H1 (cell line): ENCODE measurements at regions not wholly inside any gene's neighbourhood (a gene's known extent, or its start where the extent isn't known, plus 50 kb on each side); places are given as distances from the start of the nearest gene placed in this dataset.

Experiments used
- CTCF ChIA-PET: fragments of 300-600 bp; sonication (Branson Sonifier 250); formaldehyde crosslinking; loops from one replicate; lab custom pipeline; 2021; ENCODE audit not compliant: partially characterized antibody; lab: Charles Lee
- POLR2A ChIA-PET: fragments of 300-600 bp; sonication (Branson Sonifier 250); formaldehyde crosslinking; loops from one replicate; lab custom pipeline; 2021; ENCODE audit warnings: inconsistent platforms; ENCODE audit not compliant: partially characterized antibody; lab: Charles Lee
- DNase-seq, 2 experiments: peaks; one replicate each; pipeline versions ENCODE4 v3.0.0 to v3.0.0-alpha.2; 2010 to 2022; ENCODE audit warnings: low spot score in 2 of 2, low read depth in 1 of 2, mixed read lengths in 1 of 2
- FAIRE-seq: peaks from 2 replicates; lab custom pipeline; 2011; peaks lifted over from hg19 to GRCh38; lab: Jason Lieb, UNC
- H2AFZ ChIP-seq: 2 replicates; pipeline ENCODE4 v1.8.1; 2012; ENCODE audit warnings: low read length, inconsistent platforms
- H2AK5ac ChIP-seq: 2 replicates; pipeline ENCODE4 v1.6.1; 2013; ENCODE audit warnings: low read depth, low read length
- H2BK120ac ChIP-seq: replicated peaks from 2 replicates; pipeline ENCODE3; 2013; ENCODE audit warnings: low read depth, low read length, inconsistent platforms
- H2BK12ac ChIP-seq: 2 replicates; pipeline ENCODE4 v1.6.1; 2013; ENCODE audit warnings: low read depth, low read length
- H2BK15ac ChIP-seq: 2 replicates; pipeline ENCODE4 v1.6.1; 2013; ENCODE audit warnings: low read length
- H2BK20ac ChIP-seq: 2 replicates; pipeline ENCODE4 v1.6.1; 2013; ENCODE audit warnings: low read length
- H2BK5ac ChIP-seq: 2 replicates; pipeline ENCODE4 v1.6.1; 2013; ENCODE audit warnings: low read depth, low read length
- H3K14ac ChIP-seq: 2 replicates; pipeline ENCODE4 v1.6.1; 2013; ENCODE audit warnings: inconsistent platforms; ENCODE audit not compliant: insufficient read length
- H3K18ac ChIP-seq: 2 replicates; pipeline ENCODE4 v1.6.1; 2013; ENCODE audit warnings: low read length; ENCODE audit errors: extremely low read depth
- H3K23ac ChIP-seq: 2 replicates; pipeline ENCODE4 v1.6.1; 2013; ENCODE audit warnings: inconsistent platforms; ENCODE audit not compliant: insufficient read length
- H3K23me2 ChIP-seq: 2 replicates; pipeline ENCODE4 v1.6.1; 2013; ENCODE audit warnings: low read depth, low read length
- H3K27ac ChIP-seq: 2 replicates; pipeline ENCODE4 v1.6.1; 2011; ENCODE audit warnings: low read depth, low read length, inconsistent platforms
- H3K27me3 ChIP-seq, 4 experiments: replicated peaks in 1 of 4; 1 replicate in 1 of 4; 2 replicates in 3 of 4; pipeline versions ENCODE4 v1.6.1 to v1.8.1; 2011 to 2013; ENCODE audit warnings: low read length in 3 of 4, mild to moderate bottlenecking in 3 of 4, inconsistent platforms in 2 of 4, mixed read lengths in 2 of 4, moderate library complexity in 1 of 4; ENCODE audit not compliant: control insufficient read depth in 3 of 4, insufficient read depth in 3 of 4; ENCODE audit errors: extremely low read depth in 1 of 4
- H3K36me3 ChIP-seq, 4 experiments: 2 replicates each; pipeline versions ENCODE4 v1.6.1 to v1.8.1; 2011 to 2013; ENCODE audit warnings: mild to moderate bottlenecking in 4 of 4, low read length in 3 of 4, moderate library complexity in 2 of 4, control low read depth in 1 of 4, inconsistent platforms in 1 of 4; ENCODE audit not compliant: insufficient read depth in 4 of 4, control insufficient read depth in 2 of 4
- H3K4ac ChIP-seq: replicated peaks from 2 replicates; pipeline ENCODE3; 2013; ENCODE audit warnings: low read length, low read depth, mixed read lengths, inconsistent platforms; ENCODE audit not compliant: insufficient read length
- H3K4me1 ChIP-seq, 4 experiments: replicated peaks in 1 of 4; 1 replicate in 1 of 4; 2 replicates in 3 of 4; pipeline versions ENCODE4 v1.6.1 to v1.8.1; 2011 to 2013; ENCODE audit warnings: low read length in 3 of 4, inconsistent platforms in 2 of 4, mixed read lengths in 1 of 4; ENCODE audit not compliant: insufficient read depth in 4 of 4, control insufficient read depth in 3 of 4
- H3K4me2 ChIP-seq, 2 experiments: 2 replicates each; pipeline versions ENCODE4 v1.6.1 to v1.8.1; 2011 to 2013; ENCODE audit warnings: low read depth in 2 of 2, low read length in 2 of 2, control low read depth in 1 of 2, inconsistent platforms in 1 of 2, mild to moderate bottlenecking in 1 of 2; ENCODE audit not compliant: insufficient read depth in 1 of 2
- H3K4me3 ChIP-seq, 4 experiments: fragments of 200-600, 300-600 bp in 1 of 4; sonication (generic), shearing (Covaris generic), sonication (Bioruptor Twin) in 1 of 4; 2 replicates each; pipeline versions ENCODE4 v1.5.1 to v1.8.1; 2011 to 2016; ENCODE audit warnings: low read length in 4 of 4, low read depth in 3 of 4, control low read depth in 2 of 4, inconsistent platforms in 2 of 4, mild to moderate bottlenecking in 2 of 4, mixed read lengths in 1 of 4, moderate library complexity in 1 of 4; ENCODE audit not compliant: insufficient read depth in 2 of 4; ENCODE audit errors: extremely low read depth in 1 of 4
- H3K56ac ChIP-seq: replicated peaks from 2 replicates; pipeline ENCODE3; 2013; ENCODE audit warnings: low read depth, mild to moderate bottlenecking, mixed read lengths, low read length, inconsistent platforms; ENCODE audit not compliant: insufficient read length
- H3K79me1 ChIP-seq: 2 replicates; pipeline ENCODE4 v1.6.1; 2013; ENCODE audit warnings: low read depth, low read length, control low read depth
- H3K79me2 ChIP-seq, 2 experiments: 2 replicates each; pipeline versions ENCODE4 v1.6.1 to v1.8.1; 2012 to 2013; ENCODE audit warnings: low read length in 2 of 2, mild to moderate bottlenecking in 2 of 2, inconsistent platforms in 1 of 2; ENCODE audit not compliant: insufficient read depth in 2 of 2, control insufficient read depth in 1 of 2
- H3K9ac ChIP-seq, 4 experiments: replicated peaks in 1 of 4; 1 replicate in 1 of 4; 2 replicates in 3 of 4; pipeline versions ENCODE4 v1.6.1 to v1.8.1; 2011 to 2013; ENCODE audit warnings: low read depth in 3 of 4, low read length in 3 of 4, control low read depth in 2 of 4, mild to moderate bottlenecking in 2 of 4, moderate library complexity in 2 of 4, inconsistent platforms in 1 of 4; ENCODE audit errors: extremely low read depth in 1 of 4
- H3K9me3 ChIP-seq, 2 experiments: 2 replicates each; pipeline versions ENCODE4 v1.6.1 to v1.8.1; 2012 to 2013; ENCODE audit warnings: mild to moderate bottlenecking in 2 of 2, moderate library complexity in 2 of 2, control low read depth in 1 of 2, inconsistent platforms in 1 of 2, low read depth in 1 of 2, low read length in 1 of 2, mixed read lengths in 1 of 2; ENCODE audit not compliant: insufficient read depth in 2 of 2
- H4K20me1 ChIP-seq, 2 experiments: replicated peaks in 1 of 2; 2 replicates each; pipeline versions ENCODE3 to v1.8.1; 2011 to 2013; ENCODE audit warnings: inconsistent platforms in 2 of 2, low read length in 2 of 2, mild to moderate bottlenecking in 1 of 2; ENCODE audit not compliant: insufficient read depth in 2 of 2, control insufficient read depth in 1 of 2
- H4K5ac ChIP-seq: 2 replicates; pipeline ENCODE4 v1.6.1; 2013; ENCODE audit warnings: low read length, low read depth, mixed read lengths, inconsistent platforms; ENCODE audit not compliant: insufficient read length
- H4K8ac ChIP-seq: 2 replicates; pipeline ENCODE4 v1.8.0; 2013; ENCODE audit warnings: mild to moderate bottlenecking, moderate library complexity, low read length, inconsistent platforms; ENCODE audit not compliant: insufficient read depth; ENCODE audit errors: extremely low read depth
- H4K91ac ChIP-seq: replicated peaks from 2 replicates; pipeline ENCODE3; 2013; ENCODE audit warnings: low read length, mixed read lengths, inconsistent platforms; ENCODE audit not compliant: insufficient read length
- RAD21 ChIP-seq, 2 experiments: IDR thresholded peaks in 1 of 2; conservative IDR thresholded peaks in 1 of 2; 2 replicates each; pipeline ENCODE4 v1.6.1; 2011; ENCODE audit warnings: low read depth in 2 of 2, low read length in 2 of 2, improper control_type of control experiment in 1 of 2, inconsistent platforms in 1 of 2, mild to moderate bottlenecking in 1 of 2, moderate library complexity in 1 of 2
- WGBS, 2 experiments: shearing (Covaris generic) in 1 of 2; methylation state at CpG; one replicate each; pipeline versions ENCODE4 v1.1.6 to v1.1.7; 2013 to 2015; ENCODE audit warnings: low lambda C conversion rate in 2 of 2, mixed read lengths in 2 of 2, inconsistent platforms in 1 of 2, low coverage in 1 of 2, missing lambda C conversion rate in 1 of 2; ENCODE audit not compliant: insufficient replicate concordance in 2 of 2, insufficient coverage in 1 of 2, insufficient read length in 1 of 2; ENCODE audit errors: extremely low coverage in 1 of 2, missing lambda C conversion rate in 1 of 2; 5-methylcytosine and 5-hydroxymethylcytosine counted together
- TF ChIP-seq, protein P1 (sequence below), 3 experiments: IDR thresholded peaks; 1 replicate in 2 of 3; 2 replicates in 1 of 3; pipeline versions ENCODE4 v1.5.1 to v1.6.1; 2011; ENCODE audit warnings: low read length in 3 of 3, mild to moderate bottlenecking in 3 of 3, inconsistent platforms in 2 of 3, low read depth in 1 of 3, moderate library complexity in 1 of 3; ENCODE audit not compliant: insufficient read depth in 1 of 3; ENCODE audit errors: control extremely low read depth in 1 of 3
- TF ChIP-seq, protein P2 (sequence below): IDR thresholded peaks from 2 replicates; pipeline ENCODE4 v1.6.1; 2012; ENCODE audit warnings: inconsistent platforms

DNA sequence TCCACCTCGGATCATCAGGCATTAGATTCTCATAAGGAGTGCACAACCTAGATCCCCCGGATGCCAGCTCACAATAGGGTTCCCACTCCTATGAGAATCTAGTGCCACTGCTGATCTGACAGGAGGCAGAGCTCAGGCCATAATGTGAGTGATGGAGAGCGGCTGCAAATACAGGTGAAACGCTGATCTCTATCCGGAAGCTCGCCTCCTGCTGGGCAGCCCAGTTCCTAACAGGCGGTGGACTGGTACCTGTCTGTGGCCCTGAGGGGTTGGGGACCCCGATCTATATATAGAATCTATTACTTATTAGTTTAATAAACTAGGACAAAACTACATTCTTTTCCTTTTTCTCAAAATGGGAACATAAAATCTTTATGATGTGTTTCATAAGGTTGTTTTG lies 741.9 kb downstream of the RFPL4B start:
- Histone ChIP-seq H3K9ac (no peak overlapping the region), H3K27me3 (no peaks in the 10 kb centered on the region), H2BK20ac (no peak overlapping the region), H3K56ac (no peak overlapping the region), H3K18ac (no peak overlapping the region), H3K4ac (no peak overlapping the region), H3K4me2 (no peak overlapping the region), H2AFZ (no peak overlapping the region), H4K91ac (no peak overlapping the region), H3K23me2 (no peaks in the 10 kb centered on the region), H4K8ac (no peak overlapping the region), H3K36me3 (no peaks in the 10 kb centered on the region), H2AK5ac (no peak overlapping the region), H4K5ac (no peak overlapping the region), H2BK12ac (no peak overlapping the region), H3K14ac (no peak overlapping the region), H2BK5ac (no peak overlapping the region), H3K27ac (no peak overlapping the region), H3K23ac (no peak overlapping the region), H3K79me1 (no peaks in the 10 kb centered on the region), H2BK15ac (no peak overlapping the region), H4K20me1 (no peaks in the 10 kb centered on the region), H3K4me3 (no peak overlapping the region), H2BK120ac (no peak overlapping the region), H3K4me1 (no peaks in the 10 kb centered on the region), H3K79me2 (no peaks in the 10 kb centered on the region), H3K9me3 (no peaks in the 10 kb centered on the region)
- DNase-seq = peak; percentile 9 to 62
- ChIA-PET POLR2A (no interaction called here), CTCF (interaction anchor here (0.6 to 1.7 kb wide), 7 partner anchors 11 to 770 kb away, joined by 3 to 6 read pairs (median 3); no protein-coding TSS in a partner anchor)
- no peak for FAIRE-seq
- TF ChIP-seq, protein P1, sequence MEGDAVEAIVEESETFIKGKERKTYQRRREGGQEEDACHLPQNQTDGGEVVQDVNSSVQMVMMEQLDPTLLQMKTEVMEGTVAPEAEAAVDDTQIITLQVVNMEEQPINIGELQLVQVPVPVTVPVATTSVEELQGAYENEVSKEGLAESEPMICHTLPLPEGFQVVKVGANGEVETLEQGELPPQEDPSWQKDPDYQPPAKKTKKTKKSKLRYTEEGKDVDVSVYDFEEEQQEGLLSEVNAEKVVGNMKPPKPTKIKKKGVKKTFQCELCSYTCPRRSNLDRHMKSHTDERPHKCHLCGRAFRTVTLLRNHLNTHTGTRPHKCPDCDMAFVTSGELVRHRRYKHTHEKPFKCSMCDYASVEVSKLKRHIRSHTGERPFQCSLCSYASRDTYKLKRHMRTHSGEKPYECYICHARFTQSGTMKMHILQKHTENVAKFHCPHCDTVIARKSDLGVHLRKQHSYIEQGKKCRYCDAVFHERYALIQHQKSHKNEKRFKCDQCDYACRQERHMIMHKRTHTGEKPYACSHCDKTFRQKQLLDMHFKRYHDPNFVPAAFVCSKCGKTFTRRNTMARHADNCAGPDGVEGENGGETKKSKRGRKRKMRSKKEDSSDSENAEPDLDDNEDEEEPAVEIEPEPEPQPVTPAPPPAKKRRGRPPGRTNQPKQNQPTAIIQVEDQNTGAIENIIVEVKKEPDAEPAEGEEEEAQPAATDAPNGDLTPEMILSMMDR (IDR thresholded peaks at IDR 0.05; ENCODE audit: control extremely low read depth in 1 of 3, insufficient read depth in 1 of 3, low read depth in 1 of 3, low read length in 3 of 3) = peak; percentile 51 to 59 (median 52)
- TF ChIP-seq, protein P2, sequence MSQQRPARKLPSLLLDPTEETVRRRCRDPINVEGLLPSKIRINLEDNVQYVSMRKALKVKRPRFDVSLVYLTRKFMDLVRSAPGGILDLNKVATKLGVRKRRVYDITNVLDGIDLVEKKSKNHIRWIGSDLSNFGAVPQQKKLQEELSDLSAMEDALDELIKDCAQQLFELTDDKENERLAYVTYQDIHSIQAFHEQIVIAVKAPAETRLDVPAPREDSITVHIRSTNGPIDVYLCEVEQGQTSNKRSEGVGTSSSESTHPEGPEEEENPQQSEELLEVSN = no peak
- TF ChIP-seq RAD21 (IDR thresholded peaks at IDR 0.05 in 1 of 2, conservative IDR thresholded peaks at IDR 0.05 in 1 of 2; ENCODE audit: low read depth in 2 of 2, low read length in 2 of 2) = peak; percentile 51 to 61
- 70% methylated on average over 8 of the region's 8 CpGs; no CpG with 5 or more reads in 1 of the 2 experiments for WGBS, 2 experiments
